IPS-20b (cell line): ENCODE measurements at regions not wholly inside any gene's neighbourhood (a gene's known extent, or its start where the extent isn't known, plus 50 kb on each side); places are given as distances from the start of the nearest gene placed in this dataset.

Experiments used
- H3K27ac ChIP-seq: one replicate; pipeline ENCODE4 v1.5.1; 2013; ENCODE audit warnings: low read length
- H3K27me3 ChIP-seq: 2 replicates; pipeline ENCODE4 v1.6.1; 2013; ENCODE audit warnings: mild to moderate bottlenecking, low read length, inconsistent platforms; ENCODE audit not compliant: insufficient read depth
- H3K36me3 ChIP-seq: 2 replicates; pipeline ENCODE4 v1.6.1; 2013; ENCODE audit warnings: low read depth, mild to moderate bottlenecking, inconsistent platforms, low read length, moderate library complexity; ENCODE audit not compliant: insufficient read depth
- H3K4me1 ChIP-seq: 2 replicates; pipeline ENCODE4 v1.6.1; 2013; ENCODE audit warnings: mild to moderate bottlenecking, control low read depth, inconsistent platforms, low read length, moderate library complexity; ENCODE audit not compliant: insufficient read depth
- H3K4me3 ChIP-seq: 2 replicates; pipeline ENCODE4 v1.5.1; 2013; ENCODE audit warnings: mild to moderate bottlenecking, low read length, inconsistent platforms
- H3K9ac ChIP-seq: 2 replicates; pipeline ENCODE4 v1.6.1; 2013; ENCODE audit warnings: low read depth, mild to moderate bottlenecking, inconsistent platforms, low read length, moderate library complexity
- H3K9me3 ChIP-seq: 2 replicates; pipeline ENCODE4 v1.6.1; 2013; ENCODE audit warnings: mild to moderate bottlenecking, low read depth, low read length, inconsistent platforms; ENCODE audit not compliant: insufficient read depth

DNA sequence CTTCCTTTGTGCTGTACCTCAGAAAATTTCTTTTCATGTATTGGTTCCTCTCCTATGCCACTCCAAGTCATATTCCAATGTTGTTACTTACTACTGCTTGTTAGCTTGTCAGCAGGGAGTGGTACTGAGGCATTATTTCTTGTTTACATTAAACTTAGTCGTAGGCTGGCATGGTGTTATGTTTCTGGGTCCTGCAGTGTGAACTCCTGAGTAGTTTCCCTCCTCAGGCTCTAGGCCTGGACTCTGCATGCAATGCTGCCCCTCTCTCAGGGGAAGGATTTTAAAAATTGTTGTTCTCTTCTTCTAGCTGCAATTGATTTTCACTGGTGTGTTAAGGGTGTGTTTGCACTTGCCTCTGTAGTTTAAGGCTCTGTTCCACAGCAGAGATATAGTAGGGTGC lies 671.6 kb downstream of the PLCL1 start:
- Histone ChIP-seq H3K9ac (no peak overlapping the region), H3K27me3 (no peaks in the 10 kb centered on the region), H3K9me3 (no peaks in the 10 kb centered on the region), H3K27ac (no peak overlapping the region), H3K36me3 (no peaks in the 10 kb centered on the region), H3K4me1 (no peaks in the 10 kb centered on the region), H3K4me3 (no peak overlapping the region)

GRCh38 chr2:198471291-198471690 lies 666.9 kb downstream of the PLCL1 start:
- H3K27me3 ChIP-seq = no peaks in the 10 kb centered on the region
- H3K9me3 ChIP-seq = no peaks in the 10 kb centered on the region
- H3K27ac ChIP-seq = no peak overlapping the region
- H3K4me3 ChIP-seq = no peak overlapping the region
- no peak overlapping the region for H3K9ac ChIP-seq
- no peaks in the 10 kb centered on the region for H3K36me3 ChIP-seq
- no peaks in the 10 kb centered on the region for H3K4me1 ChIP-seq

GRCh38 chr2:198468136-198468535 lies 663.7 kb downstream of the PLCL1 start:
- no peaks in the 10 kb centered on the region for H3K4me1 ChIP-seq
- H3K9ac ChIP-seq = no peak overlapping the region
- H3K27ac ChIP-seq = no peak overlapping the region
- no peaks in the 10 kb centered on the region for H3K27me3 ChIP-seq
- H3K4me3 ChIP-seq = no peak overlapping the region
- H3K36me3 ChIP-seq = no peaks in the 10 kb centered on the region
- no peaks in the 10 kb centered on the region for H3K9me3 ChIP-seq

DNA sequence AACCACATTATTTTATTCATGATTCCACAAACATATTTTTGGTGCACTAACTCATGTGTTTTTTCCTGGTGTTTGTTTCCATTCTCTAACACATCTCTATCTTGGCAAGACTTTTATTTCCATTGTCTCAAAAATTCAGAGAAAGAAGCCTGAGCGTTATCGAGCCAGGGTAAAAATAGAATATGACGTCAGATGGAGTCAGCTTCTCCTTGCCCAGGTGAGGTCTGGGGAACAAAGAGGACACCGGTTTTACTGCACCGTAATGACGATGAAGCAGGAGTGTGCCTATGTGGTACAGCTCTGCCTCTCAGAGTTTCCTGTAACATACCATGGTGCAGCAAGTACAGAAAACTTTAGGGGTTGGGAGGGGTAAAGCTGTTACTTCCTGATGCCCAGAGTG lies 661.6 kb downstream of the PLCL1 start:
- Histone ChIP-seq H3K4me1 (no peaks in the 10 kb centered on the region), H3K4me3 (no peak overlapping the region), H3K27me3 (no peaks in the 10 kb centered on the region), H3K9me3 (no peaks in the 10 kb centered on the region), H3K27ac (no peak overlapping the region), H3K36me3 (no peaks in the 10 kb centered on the region), H3K9ac (no peak overlapping the region)

DNA sequence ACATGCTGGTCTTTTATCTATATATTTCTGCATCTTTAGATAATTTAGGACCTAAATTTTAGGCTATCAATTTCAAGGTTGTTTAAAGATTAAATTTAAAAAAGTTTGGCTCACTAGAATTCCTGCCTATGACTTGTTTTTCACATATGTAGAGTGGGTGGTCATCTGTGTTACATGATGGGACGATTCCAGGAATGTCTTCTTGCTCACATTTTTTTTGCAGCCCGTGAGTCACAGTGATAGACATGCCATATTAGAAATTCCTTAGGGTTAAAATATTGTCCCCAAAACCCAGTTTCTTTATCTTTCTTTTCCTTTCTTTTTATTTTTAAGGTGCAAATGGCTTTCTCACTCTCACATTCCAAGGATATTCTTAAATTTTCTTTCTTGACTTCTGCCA lies 652.0 kb downstream of the PLCL1 start:
- H3K9ac ChIP-seq = no peak overlapping the region
- no peaks in the 10 kb centered on the region for H3K4me1 ChIP-seq
- H3K4me3 ChIP-seq = no peak overlapping the region
- no peaks in the 10 kb centered on the region for H3K27me3 ChIP-seq
- H3K9me3 ChIP-seq = no peaks in the 10 kb centered on the region
- no peaks in the 10 kb centered on the region for H3K36me3 ChIP-seq
- H3K27ac ChIP-seq = no peak overlapping the region

- Histone ChIP-seq H3K27ac (no peak overlapping the region), H3K36me3 (no peaks in the 10 kb centered on the region), H3K9me3 (no peaks in the 10 kb centered on the region), H3K27me3 (no peaks in the 10 kb centered on the region), H3K9ac (no peak overlapping the region), H3K4me3 (no peak overlapping the region), H3K4me1 (no peaks in the 10 kb centered on the region)
These were observed 649.5 kb downstream of the PLCL1 start for GRCh38 chr2:198453866-198454265.

DNA sequence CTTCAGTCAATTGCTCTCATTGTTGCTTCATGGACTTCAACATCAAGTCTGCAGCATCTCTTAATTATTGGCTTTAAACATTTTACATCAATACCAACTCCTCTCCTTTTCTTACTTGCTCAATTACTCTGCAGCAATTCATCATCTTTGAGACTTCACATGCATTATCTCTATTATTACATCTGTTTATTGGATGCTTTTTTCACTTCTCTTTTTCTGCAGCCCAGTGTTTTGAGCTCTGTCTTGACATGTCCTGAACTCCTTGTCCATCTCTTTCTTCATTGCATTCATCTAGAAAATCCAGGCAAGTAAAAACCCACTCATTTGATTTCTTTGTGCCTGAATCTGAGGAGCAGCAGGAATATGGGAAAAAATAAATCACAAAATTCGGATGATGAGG lies 647.9 kb downstream of the PLCL1 start:
- Histone ChIP-seq H3K27me3 (no peaks in the 10 kb centered on the region), H3K4me3 (no peak overlapping the region), H3K4me1 (no peaks in the 10 kb centered on the region), H3K9ac (no peak overlapping the region), H3K27ac (no peak overlapping the region), H3K36me3 (no peaks in the 10 kb centered on the region), H3K9me3 (no peaks in the 10 kb centered on the region)

- H3K27ac ChIP-seq = no peak overlapping the region
- no peak overlapping the region for H3K4me3 ChIP-seq
- no peak overlapping the region for H3K9ac ChIP-seq
- H3K4me1 ChIP-seq = no peaks in the 10 kb centered on the region
- no peaks in the 10 kb centered on the region for H3K27me3 ChIP-seq
- no peaks in the 10 kb centered on the region for H3K36me3 ChIP-seq
- no peaks in the 10 kb centered on the region for H3K9me3 ChIP-seq
These were observed 644.4 kb downstream of the PLCL1 start for GRCh38 chr2:198448789-198449188.

GRCh38 chr2:198444800-198445287 lies 640.5 kb downstream of the PLCL1 start:
- H3K27ac ChIP-seq = no peak overlapping the region
- no peaks in the 10 kb centered on the region for H3K9me3 ChIP-seq
- H3K36me3 ChIP-seq = no peaks in the 10 kb centered on the region
- H3K4me1 ChIP-seq = no peaks in the 10 kb centered on the region; the same call in 1 of the 2 replicates
- no peak overlapping the region for H3K4me3 ChIP-seq
- no peak overlapping the region for H3K9ac ChIP-seq
- no peaks in the 10 kb centered on the region for H3K27me3 ChIP-seq

GRCh38 chr2:198441901-198442300 lies 637.5 kb downstream of the PLCL1 start:
- H3K9ac ChIP-seq = no peak overlapping the region
- no peaks in the 10 kb centered on the region for H3K27me3 ChIP-seq
- no peak overlapping the region for H3K27ac ChIP-seq
- no peaks in the 10 kb centered on the region; the same call in 1 of the 2 replicates for H3K4me1 ChIP-seq
- H3K36me3 ChIP-seq = no peaks in the 10 kb centered on the region
- no peak overlapping the region for H3K4me3 ChIP-seq
- H3K9me3 ChIP-seq = no peaks in the 10 kb centered on the region

GRCh38 chr2:198441246-198441645 lies 636.9 kb downstream of the PLCL1 start:
- H3K27ac ChIP-seq = no peak overlapping the region
- no peaks in the 10 kb centered on the region; the same call in 1 of the 2 replicates for H3K4me1 ChIP-seq
- no peaks in the 10 kb centered on the region for H3K36me3 ChIP-seq
- no peaks in the 10 kb centered on the region for H3K27me3 ChIP-seq
- H3K4me3 ChIP-seq = no peak overlapping the region
- H3K9me3 ChIP-seq = no peaks in the 10 kb centered on the region
- H3K9ac ChIP-seq = no peak overlapping the region

DNA sequence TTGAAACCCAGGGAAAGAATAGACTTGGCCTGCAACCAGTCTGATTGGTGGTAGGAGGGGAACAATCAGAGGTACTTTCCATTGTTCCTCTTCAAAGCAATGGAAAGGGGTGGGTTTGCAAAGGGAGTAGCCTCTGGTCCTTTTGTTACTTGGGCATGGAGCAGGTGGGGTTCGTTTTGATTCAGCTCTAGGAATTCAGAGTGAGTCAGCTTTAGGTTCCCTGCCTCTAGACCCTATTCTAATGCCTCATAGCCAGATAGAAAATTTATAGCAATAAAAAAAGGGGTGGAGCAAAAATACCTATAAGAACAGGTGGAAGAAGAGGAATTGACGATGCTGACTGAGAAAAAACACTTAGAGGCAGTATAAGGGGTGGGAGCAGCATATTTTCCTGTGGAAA lies 636.4 kb downstream of the PLCL1 start:
- H3K9me3 ChIP-seq = no peaks in the 10 kb centered on the region
- H3K36me3 ChIP-seq = no peaks in the 10 kb centered on the region
- H3K4me3 ChIP-seq = no peak overlapping the region
- no peaks in the 10 kb centered on the region; the same call in 1 of the 2 replicates for H3K4me1 ChIP-seq
- H3K9ac ChIP-seq = no peak overlapping the region
- no peaks in the 10 kb centered on the region for H3K27me3 ChIP-seq
- no peak overlapping the region for H3K27ac ChIP-seq

GRCh38 chr2:198438331-198438730 lies 633.9 kb downstream of the PLCL1 start:
- H3K27me3 ChIP-seq = no peaks in the 10 kb centered on the region
- H3K4me3 ChIP-seq = no peak overlapping the region
- no peak overlapping the region for H3K9ac ChIP-seq
- H3K27ac ChIP-seq = no peak overlapping the region
- H3K4me1 ChIP-seq = no peaks in the 10 kb centered on the region; the same call in none of the 2 replicates
- no peaks in the 10 kb centered on the region for H3K36me3 ChIP-seq
- no peaks in the 10 kb centered on the region for H3K9me3 ChIP-seq
